GM12878 (cell line): ENCODE measurements at regions not wholly inside any gene's neighbourhood (a gene's known extent, or its start where the extent isn't known, plus 50 kb on each side); places are given as distances from the start of the nearest gene placed in this dataset.

ENCODE experiments used
- ATAC-seq: fragments of 200-7000 bp; cut with Tn5 transposase; 3 replicates; pipeline ENCODE4 v1.9.1; 2020; ENCODE audit warnings: mild to moderate bottlenecking, moderate library complexity
- BruUV-seq: library from RNA; stranded (reverse); fragments of 400-500 nt; replicated peaks from 2 replicates; lab custom pipeline; 2021; lab: Mats Ljungman, UMichigan
- CTCF ChIA-PET: fragments of 300-600 bp; sonication (Branson Sonifier 250); formaldehyde crosslinking; extraction: SDS; loops from one replicate; lab custom pipeline; 2021; ENCODE audit warnings: inconsistent platforms; lab: Yijun Ruan, JAX
- POLR2A ChIA-PET: fragments of 350-600 bp; formaldehyde crosslinking; extraction: SDS; loops from one replicate; lab custom pipeline; 2021; ENCODE audit warnings: inconsistent platforms; lab: Charles Lee
- RAD21 ChIA-PET: fragments of 300-600 bp; sonication (Branson Sonifier 250); formaldehyde crosslinking; loops from one replicate; lab custom pipeline; 2023; ENCODE audit warnings: antibody characterized with exemption; ENCODE audit not compliant: unreplicated experiment; lab: Charles Lee
- SMC1A ChIA-PET: fragments of 300-600 bp; sonication (Branson Sonifier 250); formaldehyde crosslinking; loops from one replicate; lab custom pipeline; 2023; ENCODE audit not compliant: unreplicated experiment, uncharacterized antibody; lab: Charles Lee
- DNase-seq: peaks from one replicate; pipeline ENCODE4 v3.0.0-alpha.2; 2011; ENCODE audit warnings: low read depth, low spot score
- FAIRE-seq: peaks from 3 replicates; lab custom pipeline; 2011; peaks lifted over from hg19 to GRCh38; lab: Jason Lieb, UNC
- H2AFZ ChIP-seq: 2 replicates; pipeline ENCODE4 v1.6.0; 2011; ENCODE audit warnings: low read depth, low read length, control low read depth; ENCODE audit not compliant: control insufficient read depth
- H3K27ac ChIP-seq: 2 replicates; pipeline ENCODE4 v1.5.1; 2011; ENCODE audit warnings: control low read depth; ENCODE audit not compliant: control insufficient read depth, insufficient read depth
- H3K27me3 ChIP-seq, 2 experiments: replicated peaks in 1 of 2; 2 replicates each; pipeline versions ENCODE4 v1.6.0 to v1.6.1; 2011; ENCODE audit warnings: low read length in 1 of 2; ENCODE audit not compliant: control insufficient read depth in 2 of 2, insufficient read depth in 2 of 2
- H3K36me3 ChIP-seq, 2 experiments: 2 replicates each; pipeline ENCODE4 v1.5.1; 2011; ENCODE audit warnings: low read length in 1 of 2; ENCODE audit not compliant: control insufficient read depth in 2 of 2, insufficient read depth in 2 of 2
- H3K4me1 ChIP-seq: 2 replicates; pipeline ENCODE4 v1.6.1; 2011; ENCODE audit warnings: mild to moderate bottlenecking, low read length, moderate library complexity, mixed read lengths; ENCODE audit not compliant: control insufficient read depth, insufficient read depth
- H3K4me2 ChIP-seq: 2 replicates; pipeline ENCODE4 v1.6.0; 2011; ENCODE audit warnings: control low read depth; ENCODE audit not compliant: control insufficient read depth, insufficient read depth
- H3K4me3 ChIP-seq: fragments of 200-600 bp; sonication (generic); 2 replicates; pipeline ENCODE4 v1.5.1; 2016
- H3K79me2 ChIP-seq: 2 replicates; pipeline ENCODE4 v1.6.0; 2011; ENCODE audit warnings: low read length; ENCODE audit not compliant: control insufficient read depth, insufficient read depth
- H3K9ac ChIP-seq: 2 replicates; pipeline ENCODE4 v1.8.0; 2011; ENCODE audit warnings: low read length, control low read depth, mixed read lengths; ENCODE audit not compliant: control insufficient read depth, insufficient read depth
- H3K9me3 ChIP-seq: replicated peaks from 3 replicates; pipeline ENCODE4 v1.5.1; 2011; ENCODE audit warnings: mild to moderate bottlenecking, low read length; ENCODE audit not compliant: control insufficient read depth, insufficient read depth
- H4K20me1 ChIP-seq: 2 replicates; pipeline ENCODE4 v1.6.0; 2011; ENCODE audit not compliant: control insufficient read depth, insufficient read depth
- EZH2 ChIP-seq: IDR thresholded peaks from 2 replicates; pipeline ENCODE4 v1.6.1; 2012; ENCODE audit warnings: low read depth, mild to moderate bottlenecking, control low read depth, inconsistent platforms, low read length, borderline replicate concordance; ENCODE audit not compliant: control insufficient read depth
- NFYB ChIP-seq: IDR thresholded peaks from 2 replicates; pipeline ENCODE4 v1.6.1; 2011; ENCODE audit warnings: low read depth, mild to moderate bottlenecking, low read length, improper control_type of control experiment, moderate library complexity; ENCODE audit not compliant: insufficient read depth
- ZBTB40 ChIP-seq: fragments of 450-650 bp; IDR thresholded peaks from 2 replicates; pipeline ENCODE4 v1.6.1; 2016; ENCODE audit warnings: mild to moderate bottlenecking, moderate library complexity, borderline replicate concordance
- WGBS: methylation state at CpG from one replicate; pipeline ENCODE4 v1.1.6; 2016; ENCODE audit warnings: low lambda C conversion rate; ENCODE audit not compliant: insufficient replicate concordance, insufficient coverage; ENCODE audit errors: missing lambda C conversion rate; 5-methylcytosine and 5-hydroxymethylcytosine counted together
- in situ Hi-C: fragments of 300-500 bp; cut with MboI; formaldehyde crosslinking; loops from 9 replicates; pipeline ENCODE4 v1.14.3; 2018; ENCODE audit warnings: mixed read lengths
- intact Hi-C: fragments of 100-400 bp; cut with micrococcal nuclease; formaldehyde crosslinking; loops from one replicate; pipeline ENCODE4 v1.14.2; 2022; ENCODE audit not compliant: unreplicated experiment

- RAD21 ChIA-PET = no interaction called here
- no peaks in the 10 kb centered on the region for H3K79me2 ChIP-seq
- no peak overlapping the region for H3K4me2 ChIP-seq
- intact Hi-C loops (no loop called here), in situ Hi-C loops (no loop called here)
- H3K9me3 ChIP-seq = no peaks in the 10 kb centered on the region
- ATAC-seq = no peak
- POLR2A ChIA-PET = no interaction called here
- 0 out of 4 replicates have a peak, but pooled peaks cover 0 to 1% of the 10 kb centered on the region in 2 experiments for H3K27me3 ChIP-seq
- SMC1A ChIA-PET = interaction anchor here (1.1 kb wide), 1 partner anchor 11 kb away, joined by 3 read pairs; no protein-coding TSS in a partner anchor
- no peaks in the 10 kb centered on the region for H4K20me1 ChIP-seq
- H2AFZ ChIP-seq = no peak overlapping the region
- no peak for FAIRE-seq
- H3K27ac ChIP-seq = no peak overlapping the region
- no peak for TF ChIP-seq NFYB
- DNase-seq = no peak
- BruUV-seq = no TSS peak
- CTCF ChIA-PET = no interaction called here
- H3K36me3 ChIP-seq = no peaks in the 10 kb centered on the region
- no peak overlapping the region for H3K4me3 ChIP-seq
- peaks cover 3% of the 10 kb centered on the region for H3K4me1 ChIP-seq
- no peak overlapping the region for H3K9ac ChIP-seq
Measured at GRCh38 chr18:26705757-26706156, 157.4 kb upstream of the KCTD1 start.

- Histone ChIP-seq H3K36me3 (no peaks in the 10 kb centered on the region), H3K4me1 (no peaks in the 10 kb centered on the region; the same call in 1 of the 2 replicates), H3K4me2 (no peak overlapping the region), H4K20me1 (no peaks in the 10 kb centered on the region), H3K9ac (no peak overlapping the region), H3K27me3 (0 out of 4 replicates have a peak, but pooled peaks cover 0 to 3% of the 10 kb centered on the region in 2 experiments), H3K9me3 (no peaks in the 10 kb centered on the region), H3K27ac (no peak overlapping the region), H3K4me3 (no peak overlapping the region), H3K79me2 (no peaks in the 10 kb centered on the region), H2AFZ (no peak overlapping the region; the same call in 1 of the 2 replicates)
- ATAC-seq = no peak
- no peak for FAIRE-seq
- RAD21 ChIA-PET = interaction anchor here (0.7 kb wide), 1 partner anchor 872 kb away, joined by 3 read pairs; no protein-coding TSS in a partner anchor
- TF ChIP-seq EZH2 (no peak), ZBTB40 (peak; percentile 51)
- DNase-seq = no peak
- no TSS peak for BruUV-seq
- SMC1A ChIA-PET = interaction anchor here (0.8 to 1.8 kb wide), 2 partner anchors 8 to 58 kb away, joined by 3 to 7 read pairs; no protein-coding TSS in a partner anchor
- WGBS = 44% methylated on average over 7 of the region's 7 CpGs
- POLR2A ChIA-PET = no interaction called here
- in situ Hi-C loops (no loop called here), intact Hi-C loops (no loop called here)
- CTCF ChIA-PET = no interaction called here
Measured at GRCh38 chr18:26703170-26703930, 155.0 kb upstream of the KCTD1 start.
